Iris pigment epithelial cell (primary cell): ENCODE measurements at regions not wholly inside any gene's neighbourhood (a gene's known extent, or its start where the extent isn't known, plus 50 kb on each side); places are given as distances from the start of the nearest gene placed in this dataset.

ENCODE experiments used
- DNase-seq: peaks from one replicate; pipeline ENCODE4 v3.0.0-alpha.2; 2011; ENCODE audit warnings: low read depth

DNA sequence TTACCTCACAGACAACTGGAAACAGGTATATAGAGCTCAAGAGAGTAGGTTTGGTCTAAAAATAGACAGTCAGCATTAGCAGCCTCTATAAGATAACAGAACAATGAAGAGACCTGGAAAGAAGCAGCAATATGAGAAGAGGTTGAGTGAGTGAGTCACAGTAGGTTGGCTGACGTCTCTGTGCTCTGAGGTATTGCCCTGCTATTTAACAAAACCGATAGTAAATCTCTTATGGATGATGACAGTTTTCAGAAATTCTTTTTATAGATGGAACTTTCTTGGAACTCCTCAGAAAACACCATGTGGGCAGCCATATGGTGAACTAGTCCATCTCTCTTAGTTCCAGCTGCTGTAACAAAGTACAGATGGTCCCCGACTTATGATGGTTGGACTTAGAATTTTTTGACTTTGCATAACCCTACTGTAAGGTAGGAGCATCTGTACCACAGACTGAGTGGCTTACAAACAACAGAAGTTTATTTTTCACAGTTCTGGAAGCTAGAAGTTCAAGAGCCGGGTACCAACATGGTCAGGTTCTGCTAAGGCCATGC lies 123.5 kb downstream of the MBD2 start:
- peak; percentile 14 for DNase-seq

DNA sequence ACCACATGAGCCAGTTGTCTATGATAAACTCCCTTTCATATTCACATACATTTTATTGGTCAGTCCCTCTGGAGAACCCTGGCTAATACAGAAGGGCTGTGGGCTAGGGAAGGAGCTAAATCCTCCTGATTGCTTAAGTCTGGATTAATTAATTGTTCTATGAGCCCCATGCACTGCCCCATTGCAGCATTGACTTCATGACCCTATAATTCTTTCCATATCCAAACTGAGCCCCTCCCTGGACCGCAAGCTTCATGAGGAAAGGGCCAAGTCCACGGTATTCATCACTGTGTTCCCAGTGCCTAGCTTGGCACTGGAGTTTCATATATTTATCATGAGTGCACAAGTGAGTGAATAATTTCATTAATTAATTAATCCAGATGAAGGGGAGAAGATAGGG lies 124.0 kb downstream of the MBD2 start:
- DNase-seq = no peak

DNA sequence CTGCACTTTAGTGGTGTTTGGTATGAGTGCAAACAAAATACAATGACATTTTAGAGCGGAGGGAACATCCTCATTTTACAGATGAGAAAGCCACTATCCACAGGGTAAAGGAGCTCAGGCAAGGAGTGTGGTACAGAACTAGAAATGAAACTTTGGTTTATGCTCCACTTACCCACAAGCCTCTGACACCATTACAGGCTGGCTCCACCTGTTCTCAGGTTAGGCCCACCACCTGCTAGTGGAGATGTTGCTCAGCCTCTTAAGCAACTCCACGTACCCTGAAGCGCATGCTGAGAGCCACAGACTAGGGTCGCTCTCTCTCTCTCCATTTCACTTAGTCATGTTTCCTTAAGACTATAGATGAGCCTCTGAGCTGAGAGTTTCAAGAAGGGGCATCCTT lies 130.0 kb downstream of the MBD2 start:
- DNase-seq = no peak

DNA sequence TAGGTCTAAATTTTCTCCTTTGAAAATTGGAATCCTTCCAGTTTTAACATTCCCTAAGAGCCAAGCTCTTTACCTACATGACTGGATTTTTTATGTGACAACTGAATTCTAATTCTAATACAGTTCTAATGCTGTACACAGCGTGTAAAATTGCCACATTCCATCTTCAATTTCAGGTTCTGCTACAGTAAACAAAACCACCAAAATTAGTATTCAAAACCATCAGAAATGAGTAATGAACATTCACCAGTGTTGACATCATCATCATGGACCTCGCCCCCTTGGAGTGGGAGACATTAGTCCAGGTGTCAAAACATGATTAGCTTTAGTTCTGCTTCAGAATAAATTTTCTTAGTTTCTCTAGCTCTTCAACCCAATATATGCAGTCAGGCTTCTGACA lies 133.6 kb downstream of the MBD2 start:
- DNase-seq = no peak

DNA sequence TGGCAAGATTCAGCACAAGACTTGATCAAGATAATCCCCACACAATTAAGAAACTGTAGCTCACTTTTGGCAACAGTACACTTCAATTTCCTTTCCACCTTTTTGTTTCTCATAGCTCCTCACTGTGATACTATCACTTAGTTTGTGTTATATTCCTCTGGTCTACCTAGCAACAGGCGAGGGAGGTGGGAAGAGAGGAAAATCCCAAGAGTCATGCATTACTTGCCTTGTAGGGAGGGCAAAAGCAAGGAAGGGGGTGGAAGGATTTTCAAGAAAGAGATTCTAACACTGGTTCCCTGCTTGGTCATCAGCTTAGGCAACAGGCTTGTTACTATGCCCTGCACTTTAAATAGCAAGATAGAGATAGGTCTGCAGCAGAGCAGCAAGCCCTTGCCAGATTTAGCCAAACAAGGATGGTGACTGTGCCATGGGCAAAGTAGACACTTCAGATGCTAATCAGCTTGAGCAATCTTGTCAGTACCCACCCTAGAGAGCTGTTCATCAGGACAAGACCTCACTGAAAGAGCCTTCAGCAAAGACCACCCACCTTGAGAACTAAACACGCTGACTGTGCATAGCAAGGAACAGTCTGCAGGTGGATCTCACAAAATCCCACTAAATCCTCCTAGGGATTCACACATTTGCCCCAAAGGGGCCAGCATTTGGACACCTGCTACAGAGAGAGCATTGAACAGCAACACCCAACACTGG lies 134.6 kb downstream of the MBD2 start:
- DNase-seq = no peak

DNA sequence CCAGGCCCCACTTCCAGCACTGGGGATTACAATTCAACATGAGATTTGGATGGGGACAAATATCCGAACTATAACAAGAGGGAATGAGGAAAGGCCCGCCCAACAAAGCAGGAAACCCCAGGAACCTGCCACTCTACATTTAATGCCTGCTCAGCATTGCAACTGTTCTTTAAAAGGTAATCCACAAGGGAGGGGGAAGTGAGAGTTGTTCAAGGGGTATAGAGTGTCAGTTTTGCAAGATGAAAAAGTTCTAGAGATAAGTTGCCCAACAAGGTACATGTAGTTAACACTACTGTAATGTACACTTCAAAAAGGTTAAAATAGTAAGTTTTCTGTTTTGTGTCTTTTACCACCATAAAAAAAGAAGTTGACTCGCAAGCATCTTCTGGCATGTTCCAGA lies 137.6 kb downstream of the MBD2 start:
- DNase-seq = no peak

DNA sequence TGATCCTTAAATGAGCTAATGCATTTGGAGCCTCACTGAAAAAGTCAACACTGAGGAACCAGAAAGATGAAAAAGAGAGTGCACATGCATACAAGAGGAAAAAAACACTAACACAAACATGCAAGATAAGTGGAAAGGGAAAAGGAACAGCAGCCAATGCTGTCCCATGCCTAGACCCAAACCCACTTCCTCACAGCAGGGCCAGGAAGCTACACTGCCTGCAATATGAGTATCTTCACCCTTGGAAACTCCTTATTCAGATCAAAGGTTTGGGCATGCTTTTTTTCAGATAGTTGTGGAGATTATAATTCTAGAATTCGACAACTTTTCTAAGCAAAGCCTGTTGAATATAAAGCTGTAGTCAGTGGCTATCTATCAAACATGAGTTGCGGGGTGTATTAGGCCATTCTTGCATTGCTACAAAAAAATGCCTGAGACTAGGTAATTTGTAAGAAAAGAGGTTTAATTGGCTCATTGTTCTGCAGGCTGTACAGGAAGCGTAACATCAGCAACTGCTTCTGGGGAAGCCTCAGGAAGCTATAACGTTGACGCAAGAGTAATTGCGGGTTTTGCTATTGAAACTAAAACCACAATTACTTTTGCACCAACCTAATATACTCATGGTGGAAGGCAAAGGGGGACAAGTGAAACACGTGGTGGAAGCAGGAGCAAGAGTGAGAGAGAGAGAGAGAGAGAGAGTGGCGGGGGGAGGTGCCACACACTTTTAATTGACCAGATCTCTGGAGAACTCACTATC lies 138.2 kb downstream of the MBD2 start:
- no peak for DNase-seq

DNA sequence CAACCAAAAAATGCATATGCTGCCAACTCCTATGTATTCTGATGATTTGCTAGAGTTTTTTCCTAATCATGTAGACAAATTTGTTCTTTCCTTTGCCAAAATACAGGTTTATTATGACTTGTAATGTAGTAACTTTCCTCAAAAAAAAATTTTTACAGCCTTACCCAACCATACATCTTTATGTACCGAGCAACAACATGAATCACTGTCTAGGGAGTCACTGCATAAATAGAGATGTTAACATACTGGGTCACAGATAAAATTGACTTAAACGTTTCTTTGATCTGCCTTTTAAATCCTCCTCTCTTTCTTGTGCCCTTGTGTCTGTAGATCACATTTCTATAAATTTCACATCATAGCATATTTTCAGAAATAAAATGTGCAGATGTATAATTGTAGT lies 143.6 kb downstream of the MBD2 start:
- DNase-seq = no peak

DNA sequence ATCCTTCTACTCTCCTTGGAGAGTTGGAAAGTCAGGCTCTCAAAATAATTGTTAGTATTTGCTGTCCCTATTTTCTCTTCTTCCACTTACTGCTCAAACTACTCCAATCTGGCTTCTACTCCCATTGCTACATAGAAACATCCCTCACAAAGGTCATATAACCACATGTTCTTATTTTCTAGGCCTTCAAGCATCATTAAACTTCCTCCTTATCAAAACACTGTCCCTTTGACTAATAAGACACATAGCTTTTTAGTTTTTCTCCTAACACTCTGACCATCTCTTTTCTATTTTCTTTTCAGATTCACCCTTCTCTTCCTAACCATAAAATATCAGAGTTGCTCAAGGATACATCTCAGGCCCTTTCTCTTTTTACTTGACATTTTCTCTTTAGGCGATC lies 148.3 kb downstream of the MBD2 start:
- DNase-seq = no peak

DNA sequence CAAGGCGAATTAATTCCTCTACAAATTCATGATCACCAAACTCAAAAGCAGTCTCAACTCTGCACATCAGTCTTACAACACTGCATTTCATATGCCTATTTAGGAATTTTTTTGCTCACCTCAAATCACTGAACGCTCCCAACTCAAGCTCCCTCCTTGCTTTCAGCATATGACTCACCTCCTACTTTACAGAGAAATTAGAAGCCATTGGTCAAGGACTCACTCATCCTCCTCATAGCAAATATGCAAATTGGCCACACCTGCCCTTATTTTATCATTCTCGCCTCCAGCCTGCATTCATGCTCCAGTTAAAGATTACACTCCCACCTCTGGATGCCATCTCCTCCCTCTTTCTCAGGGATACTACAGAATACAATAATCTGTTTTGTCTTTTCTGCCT lies 148.8 kb downstream of the MBD2 start:
- DNase-seq = no peak

DNA sequence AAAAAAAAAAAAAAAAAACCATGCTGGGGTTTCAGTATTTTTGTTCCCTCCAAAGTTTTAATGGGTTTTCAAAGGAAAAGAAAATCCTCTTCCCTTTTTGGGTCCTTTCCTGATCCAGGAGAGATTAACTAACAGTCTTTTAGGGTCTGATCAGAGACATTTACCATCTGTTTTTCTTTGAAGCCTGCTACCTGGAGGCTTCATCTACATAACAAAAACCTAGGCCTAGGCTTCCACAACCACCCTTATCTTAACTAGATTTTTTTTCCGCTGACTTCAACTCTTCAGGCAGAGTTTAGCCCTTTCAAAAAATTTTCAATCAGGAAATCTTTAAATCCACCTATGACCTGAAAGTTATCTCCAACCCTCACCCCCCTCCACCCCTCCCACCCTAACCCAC lies 154.7 kb downstream of the MBD2 start:
- DNase-seq = no peak

DNA sequence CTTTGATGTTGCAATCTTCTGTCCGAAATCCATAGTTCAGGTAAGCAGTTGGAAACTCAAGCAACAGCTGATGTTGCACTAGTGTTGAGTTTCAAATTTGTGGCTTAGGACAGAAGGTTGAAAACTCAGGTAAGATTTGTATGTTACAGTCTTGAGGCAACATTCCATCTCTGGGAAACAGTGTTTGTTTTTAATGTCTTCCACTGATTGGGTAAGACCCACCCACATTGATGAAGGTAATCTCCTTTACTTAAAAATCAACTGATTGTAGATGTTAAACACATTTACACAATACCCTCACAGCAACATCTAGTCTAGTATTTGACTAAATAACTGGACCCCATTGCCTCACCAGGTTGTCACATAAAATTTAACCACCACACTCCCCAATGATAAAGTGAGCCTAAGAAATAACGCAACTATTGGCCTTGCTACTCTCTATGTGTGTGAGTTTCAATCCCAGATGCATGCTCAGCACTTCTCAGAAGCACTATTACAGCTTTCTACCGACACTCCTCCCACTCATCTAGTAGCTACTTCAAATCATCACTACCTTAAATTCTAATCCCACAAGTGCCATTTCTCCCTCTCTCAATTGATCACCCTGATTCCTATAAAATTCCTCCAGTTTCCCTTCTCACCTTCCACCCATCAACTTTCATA lies 164.0 kb downstream of the MBD2 start:
- DNase-seq = no peak

DNA sequence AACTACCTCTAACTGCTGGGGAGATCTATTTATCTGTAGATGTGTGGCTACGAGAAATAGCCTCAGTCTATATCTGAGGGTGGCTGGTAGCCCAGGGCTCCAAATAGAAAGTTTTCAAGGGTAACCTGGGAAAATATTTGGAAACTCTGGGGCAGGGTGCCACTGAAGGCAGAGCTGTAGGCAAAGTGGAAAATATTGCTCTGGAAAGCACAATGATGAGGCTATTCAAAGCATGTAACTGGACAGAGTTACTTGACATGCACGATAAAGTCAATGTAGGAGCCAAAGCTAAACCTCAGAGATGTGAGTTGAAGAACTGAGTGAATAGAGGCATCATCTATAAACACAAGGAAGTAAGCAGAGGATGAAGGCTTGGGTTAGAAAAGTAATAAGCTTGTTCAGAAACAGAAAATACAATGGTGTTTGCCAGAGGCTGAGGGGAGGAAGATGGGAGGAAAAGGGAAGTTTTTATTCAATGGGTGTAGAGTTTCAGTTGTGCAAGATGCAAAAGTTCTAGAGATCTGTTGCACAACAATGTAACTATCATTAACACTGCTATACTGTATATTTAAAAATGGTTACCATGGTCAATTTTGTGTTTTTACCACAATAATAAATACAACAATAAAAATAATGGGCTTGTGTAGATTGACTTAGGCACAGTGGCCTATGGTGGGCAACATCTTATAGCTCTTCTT lies 171.6 kb downstream of the MBD2 start:
- DNase-seq = no peak

DNA sequence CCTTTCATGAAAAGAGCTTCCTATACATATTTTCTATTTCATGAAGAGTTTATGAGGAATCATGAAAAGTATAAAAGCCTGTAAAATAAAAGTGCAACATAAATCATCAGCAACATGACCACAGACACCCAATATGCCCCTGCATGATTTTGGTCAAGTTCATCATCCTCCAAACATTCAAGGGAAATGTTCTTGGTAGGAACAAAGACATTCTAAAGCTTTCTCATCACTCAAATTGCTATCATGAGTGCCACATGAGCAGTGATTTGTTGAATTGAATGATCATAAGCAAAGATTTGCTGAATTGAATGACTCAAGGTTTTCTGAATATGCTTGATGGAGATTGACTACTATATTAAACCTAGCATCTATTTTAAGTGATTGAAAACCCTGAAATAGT lies 172.2 kb downstream of the MBD2 start:
- DNase-seq = no peak

DNA sequence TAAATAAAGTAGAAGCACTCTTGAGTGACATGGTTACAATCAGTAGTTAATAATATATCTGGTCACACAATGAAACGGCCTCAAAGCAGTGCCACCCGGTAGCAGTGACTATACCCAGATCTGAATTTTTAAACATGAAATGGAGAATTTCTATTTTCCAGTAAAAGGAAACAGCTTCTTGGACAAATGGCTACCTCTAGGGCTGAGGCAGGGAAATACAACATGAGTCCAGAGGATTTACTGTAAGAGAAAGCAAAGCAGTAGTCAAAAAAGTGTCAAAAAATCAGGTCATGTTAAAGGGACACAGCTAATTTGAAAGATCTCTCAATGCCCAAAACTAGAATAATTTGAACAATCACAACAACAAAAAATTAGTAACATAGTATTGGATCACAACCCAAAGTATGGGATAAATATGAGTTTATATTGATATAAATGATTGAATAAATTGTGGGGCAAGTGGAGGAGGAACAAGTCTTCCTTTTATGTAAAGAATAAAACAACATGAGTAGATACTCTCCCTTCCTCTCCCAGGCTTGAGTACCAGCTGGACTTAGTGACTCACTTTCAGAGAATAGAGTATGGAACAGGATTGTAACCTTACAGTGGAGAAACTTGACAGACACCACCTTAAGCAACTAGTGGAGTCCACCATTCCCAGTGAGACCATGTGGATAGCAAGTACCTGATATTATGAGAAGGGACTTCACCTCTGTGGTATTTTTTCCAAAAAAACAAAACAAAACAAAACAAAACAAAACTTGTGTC lies 180.8 kb downstream of the MBD2 start:
- DNase-seq = peak; percentile 17

DNA sequence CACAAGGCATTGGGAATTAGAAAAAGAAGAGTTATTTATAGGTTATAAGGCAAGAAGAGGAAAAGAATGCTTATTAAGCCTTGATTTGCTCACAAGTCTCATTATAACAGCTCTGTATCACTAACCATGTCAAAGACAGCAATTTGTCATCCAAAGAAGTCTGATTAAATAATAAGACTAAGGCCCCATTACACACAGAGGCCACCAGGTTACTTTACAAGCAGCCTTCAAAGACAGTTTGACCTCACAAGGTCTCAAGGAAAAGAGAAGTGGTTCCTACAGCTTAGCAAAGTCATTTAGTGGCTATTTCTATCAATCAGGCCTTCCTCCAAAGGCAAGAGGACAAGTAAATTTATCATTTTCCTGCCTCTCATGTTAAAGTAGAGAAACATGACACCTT lies 188.5 kb downstream of the MBD2 start:
- DNase-seq = no peak

DNA sequence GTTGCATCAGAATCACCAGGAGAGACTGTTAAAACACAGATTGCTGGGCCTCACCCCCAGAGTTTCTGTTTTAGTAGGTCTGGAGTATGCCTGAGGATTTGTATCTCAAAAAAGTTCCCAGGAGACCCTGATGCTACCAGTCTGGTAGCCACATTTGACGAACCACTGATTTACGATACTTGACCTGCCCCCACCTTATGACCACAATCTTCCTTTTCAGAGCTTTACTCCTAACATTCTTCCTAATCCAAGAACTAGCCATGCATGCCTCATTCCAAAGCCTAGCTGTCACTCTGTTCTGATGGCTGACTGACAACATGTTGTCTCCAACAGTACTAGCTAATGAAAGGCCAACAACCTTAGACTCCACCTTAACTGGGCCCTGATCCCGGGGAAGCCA lies 191.4 kb downstream of the MBD2 start:
- DNase-seq = no peak

DNA sequence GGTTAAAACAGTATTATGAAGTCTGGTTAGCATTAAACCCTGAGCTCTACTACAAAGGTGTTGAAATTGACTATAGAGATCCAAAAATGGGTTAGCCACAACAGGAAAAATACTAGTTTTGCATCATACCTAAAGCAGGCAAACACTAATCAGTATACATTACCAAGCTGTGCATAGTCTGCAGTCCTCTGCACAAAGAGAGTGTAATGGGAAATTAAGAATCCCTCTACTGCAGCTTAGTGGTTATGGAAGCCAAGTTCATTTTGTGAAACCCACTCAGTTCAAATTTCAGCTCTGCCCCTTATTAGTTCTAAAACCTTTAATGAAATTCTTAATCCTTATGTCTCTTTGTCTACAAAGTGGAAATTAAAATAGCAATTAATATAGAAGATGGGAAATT lies 192.1 kb downstream of the MBD2 start:
- no peak for DNase-seq

DNA sequence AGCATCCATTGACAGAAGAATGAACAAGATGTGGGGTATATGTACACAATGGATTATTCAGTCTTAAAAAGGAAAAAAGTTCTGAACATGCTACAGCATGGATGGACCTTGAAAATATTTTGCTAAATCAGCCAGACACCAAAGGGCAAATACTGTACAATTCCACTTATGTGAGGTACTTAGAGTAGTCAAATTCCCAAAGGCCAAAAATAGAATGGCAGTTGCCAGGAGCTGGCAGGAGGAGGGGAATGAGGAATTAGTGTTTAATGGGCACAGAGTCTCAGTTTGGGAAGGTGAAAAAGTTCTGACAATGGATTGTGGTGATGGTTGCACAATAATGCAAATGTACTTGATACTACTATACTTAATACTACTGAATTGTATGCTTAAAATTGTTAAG lies 193.2 kb downstream of the MBD2 start:
- DNase-seq = no peak

DNA sequence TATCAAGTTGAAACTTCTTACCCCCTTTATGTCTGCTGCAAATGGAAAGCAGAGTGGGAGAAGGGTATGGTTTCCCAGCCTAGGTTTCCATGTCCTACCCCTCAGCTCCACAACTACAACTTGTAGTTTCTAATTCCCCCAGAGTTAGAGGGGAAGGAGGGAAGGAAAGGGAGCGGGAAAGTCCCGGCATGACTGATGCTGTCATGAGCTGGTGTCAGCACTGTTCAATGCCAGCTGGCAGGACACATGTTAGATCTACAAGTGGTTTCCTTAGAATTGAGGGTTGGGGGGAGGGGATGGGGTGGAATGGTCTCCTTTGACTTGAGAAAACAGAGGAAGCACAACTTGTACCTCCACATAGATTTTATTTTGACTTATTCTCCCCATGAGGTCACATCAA lies 194.0 kb downstream of the MBD2 start:
- no peak for DNase-seq

DNA sequence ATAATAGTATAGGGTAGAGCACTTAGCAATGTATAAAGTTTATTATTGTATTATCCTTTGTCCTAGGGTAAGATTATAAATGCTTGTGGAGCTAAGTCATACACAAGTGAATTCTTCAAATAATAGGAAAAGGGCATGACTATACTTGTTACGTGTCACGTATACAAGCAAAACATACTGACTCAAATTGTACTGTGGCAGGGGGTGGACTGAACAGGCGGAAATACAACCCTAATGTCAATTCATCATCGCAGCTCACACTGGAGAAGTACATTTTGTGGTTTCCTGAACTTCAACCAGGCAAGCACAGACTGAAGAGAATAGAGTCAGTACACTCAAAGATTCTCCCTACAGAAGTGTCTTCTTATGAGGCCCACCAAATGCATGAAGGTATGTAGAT lies 201.0 kb downstream of the MBD2 start:
- DNase-seq = peak; percentile 90

DNA sequence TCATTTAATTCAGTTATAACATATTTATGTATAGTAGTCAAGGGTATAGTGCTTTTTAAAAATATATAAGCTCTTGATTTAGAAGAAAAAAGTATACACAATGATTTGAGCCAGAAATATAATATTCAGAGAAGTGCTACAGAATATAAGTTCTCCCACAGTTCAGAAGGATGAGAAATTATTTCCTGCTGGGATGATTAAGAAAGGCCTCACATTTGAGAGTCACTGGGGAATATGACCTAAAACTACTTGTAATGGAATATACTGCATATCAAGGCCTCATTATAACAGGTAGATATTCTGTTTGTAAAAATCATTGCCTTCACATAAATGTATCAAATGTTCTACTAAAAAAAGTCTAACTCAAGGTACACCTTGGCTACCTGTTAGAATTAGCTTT lies 203.5 kb downstream of the MBD2 start:
- DNase-seq = no peak
